ENCODE measurements at regions not wholly inside any gene's neighbourhood (a gene's known extent, or its start where the extent isn't known, plus 50 kb on each side); places are given as distances from the start of the nearest gene placed in this dataset.

GRCh38 chr13:34216256-34216655 is 398.3 kb downstream of the RFC3 start:
- no peak for DNase-seq (ENCODE audit: extremely low read depth in 1 of 2, low read depth in 1 of 2)

GRCh38 chr13:34217343-34218025 is 399.5 kb downstream of the RFC3 start:
- no peak for DNase-seq (ENCODE audit: extremely low read depth in 1 of 2, low read depth in 1 of 2)

- DNase-seq (ENCODE audit: extremely low read depth in 1 of 2, low read depth in 1 of 2): no peak
Measured at GRCh38 chr13:34223984-34224383, 406.0 kb downstream of the RFC3 start.

DNA sequence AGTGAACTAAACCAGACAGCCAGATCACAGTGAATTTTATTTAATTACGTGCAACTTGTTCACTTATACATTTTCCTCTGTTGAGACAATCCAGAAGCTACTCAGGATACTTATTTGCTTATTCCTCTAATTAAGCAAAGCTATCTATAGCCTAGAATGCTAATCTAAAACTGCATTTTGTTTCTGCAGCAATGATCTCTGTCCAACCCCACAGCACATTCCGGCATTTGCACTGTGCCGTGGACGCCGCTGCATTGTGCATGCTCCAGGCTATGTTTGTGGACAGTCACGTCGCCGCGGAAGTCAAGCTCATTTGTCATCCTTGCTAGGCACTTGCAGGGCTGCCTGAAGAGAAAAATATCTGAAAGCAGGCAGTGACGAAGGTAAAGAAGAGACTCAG is 406.9 kb downstream of the RFC3 start:
- DNase-seq (ENCODE audit: extremely low read depth in 1 of 2, low read depth in 1 of 2): no peak

- no peak for DNase-seq (ENCODE audit: extremely low read depth in 1 of 2, low read depth in 1 of 2)
Measured at GRCh38 chr13:34230271-34230670, 412.3 kb downstream of the RFC3 start.

DNA sequence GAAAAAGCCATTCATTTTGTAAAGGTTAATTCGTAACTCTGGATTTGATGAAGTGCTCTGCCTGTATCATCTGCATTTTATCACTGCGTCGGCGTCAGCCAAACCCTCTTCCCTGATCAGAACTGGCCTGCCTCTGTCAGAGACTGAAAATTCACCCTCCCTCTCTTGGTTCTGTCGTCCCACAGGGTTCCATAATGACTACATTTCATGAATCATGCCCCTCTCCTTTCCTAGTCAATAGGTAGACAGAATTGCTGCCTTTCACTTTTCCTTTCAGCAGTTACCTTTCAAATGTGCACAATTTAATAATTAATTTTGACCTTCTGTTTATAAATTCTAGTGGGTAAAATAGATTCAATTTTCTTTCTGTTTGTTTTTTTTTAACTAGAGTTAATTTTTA is 423.4 kb downstream of the RFC3 start:
- DNase-seq (ENCODE audit: extremely low read depth in 1 of 2, low read depth in 1 of 2): no peak

DNA sequence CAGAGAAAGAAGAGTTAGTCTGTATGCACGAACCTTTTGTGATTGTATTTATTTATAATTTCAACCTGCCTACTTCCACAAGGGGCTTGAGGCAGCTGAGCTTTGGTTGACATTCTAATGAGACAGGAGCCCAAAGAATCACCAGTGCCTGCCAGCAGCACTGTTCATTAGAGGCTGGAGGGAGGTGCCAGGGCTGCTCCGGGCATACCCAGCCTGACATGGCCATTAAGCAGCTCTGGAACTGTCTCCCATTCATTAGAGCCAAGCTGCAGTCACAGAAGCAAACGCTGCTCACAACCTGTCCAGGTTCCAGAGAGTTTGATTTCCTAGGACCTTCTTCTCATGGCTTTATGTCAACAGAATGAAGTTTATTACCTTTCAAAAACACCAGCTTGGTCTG is 425.5 kb downstream of the RFC3 start:
- no peak for DNase-seq (ENCODE audit: extremely low read depth in 1 of 2, low read depth in 1 of 2)

DNA sequence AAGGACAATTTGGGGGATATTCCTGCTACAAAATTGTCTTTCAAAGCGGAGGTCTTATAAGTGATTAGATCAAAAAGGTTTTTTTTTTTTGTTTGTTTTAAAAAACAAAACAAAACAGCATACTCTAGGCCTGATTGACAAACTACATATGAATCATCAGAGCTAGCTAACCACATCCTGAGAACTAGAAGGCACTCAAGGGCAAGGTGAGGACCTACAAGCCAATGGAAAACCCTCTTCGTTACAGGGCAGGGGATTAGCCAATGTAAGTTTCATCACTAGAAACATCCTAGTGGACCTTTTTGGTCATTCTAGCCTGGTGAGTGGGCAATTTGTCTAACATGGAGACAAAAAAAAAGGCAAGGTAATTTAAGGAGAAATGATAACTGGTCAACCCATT is 428.6 kb downstream of the RFC3 start:
- no peak for DNase-seq (ENCODE audit: extremely low read depth in 1 of 2, low read depth in 1 of 2)

DNA sequence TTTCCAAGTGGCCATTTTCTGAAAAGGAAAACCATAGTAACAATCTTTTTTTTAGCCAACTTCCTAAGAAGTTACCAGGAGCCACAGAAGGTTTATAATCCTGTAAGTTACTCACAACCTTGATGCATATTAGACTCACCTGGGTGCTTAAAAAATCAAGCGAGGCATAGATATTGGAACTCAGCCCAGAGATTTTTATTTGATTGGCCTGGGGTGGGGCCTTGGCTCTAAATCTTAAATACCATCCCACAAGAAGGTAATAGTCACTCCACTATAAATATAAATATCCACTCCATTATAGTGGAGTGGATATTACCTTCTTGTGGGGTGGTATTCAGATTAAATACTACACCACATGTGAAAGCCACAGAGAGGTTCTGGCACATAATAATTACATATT is 429.6 kb downstream of the RFC3 start:
- no peak for DNase-seq (ENCODE audit: extremely low read depth in 1 of 2, low read depth in 1 of 2)

DNA sequence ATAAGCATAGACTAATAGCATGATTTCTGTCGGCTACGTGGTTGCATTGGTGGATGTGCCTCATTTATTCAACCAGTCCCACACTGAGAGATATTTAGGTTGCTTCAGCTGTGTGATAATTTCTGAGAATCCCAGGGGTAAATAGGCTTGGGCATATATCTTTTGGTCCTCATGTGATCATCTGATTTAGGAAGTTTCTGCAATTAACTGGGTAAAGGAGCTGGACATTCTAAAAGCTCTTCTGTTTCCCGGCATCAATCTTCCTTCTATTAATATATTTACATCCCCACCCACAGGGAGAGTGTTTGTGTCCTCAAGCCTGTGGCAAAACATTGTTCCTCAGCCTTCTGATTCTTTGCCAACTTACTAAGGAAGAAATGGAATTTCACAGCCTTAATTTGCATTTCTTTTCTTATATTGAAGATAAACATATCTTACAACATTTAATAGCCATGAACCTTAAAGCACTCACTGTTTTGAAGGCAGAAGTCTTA is 431.6 kb downstream of the RFC3 start:
- no peak for DNase-seq (ENCODE audit: extremely low read depth in 1 of 2, low read depth in 1 of 2)

DNA sequence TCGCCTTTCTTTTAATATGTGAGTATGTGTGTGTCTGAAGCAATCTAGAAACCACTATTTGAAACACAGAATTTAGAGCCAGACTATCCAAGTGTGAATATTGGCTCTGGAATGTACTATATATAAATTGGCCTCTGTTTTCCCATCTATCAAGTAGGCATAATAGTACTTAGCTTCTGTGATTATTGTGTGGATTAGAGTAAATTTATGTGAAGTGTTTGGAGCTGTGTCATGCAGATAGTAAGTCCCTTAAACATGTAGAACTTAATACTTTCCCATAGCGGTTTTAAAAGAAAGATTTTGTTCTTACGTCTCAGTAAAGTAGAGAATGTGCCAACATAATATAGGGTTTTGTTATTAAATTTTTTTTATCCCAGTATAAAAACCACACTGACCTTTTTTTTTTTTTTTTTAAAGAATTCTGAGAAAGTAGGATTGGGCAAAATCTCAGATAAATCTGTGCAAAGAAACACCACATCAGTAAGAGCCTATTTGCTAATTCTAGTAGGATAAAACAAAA is 432.3 kb downstream of the RFC3 start:
- no peak for DNase-seq (ENCODE audit: extremely low read depth in 1 of 2, low read depth in 1 of 2)

- DNase-seq (ENCODE audit: extremely low read depth in 1 of 2, low read depth in 1 of 2): no peak
Measured at GRCh38 chr13:34254366-34254765, 436.4 kb downstream of the RFC3 start.

- no peak for DNase-seq (ENCODE audit: extremely low read depth in 1 of 2, low read depth in 1 of 2)
Measured at GRCh38 chr13:34255711-34256110, 437.8 kb downstream of the RFC3 start.

GRCh38 chr13:34256236-34256635 is 438.3 kb downstream of the RFC3 start:
- no peak for DNase-seq (ENCODE audit: extremely low read depth in 1 of 2, low read depth in 1 of 2)

DNA sequence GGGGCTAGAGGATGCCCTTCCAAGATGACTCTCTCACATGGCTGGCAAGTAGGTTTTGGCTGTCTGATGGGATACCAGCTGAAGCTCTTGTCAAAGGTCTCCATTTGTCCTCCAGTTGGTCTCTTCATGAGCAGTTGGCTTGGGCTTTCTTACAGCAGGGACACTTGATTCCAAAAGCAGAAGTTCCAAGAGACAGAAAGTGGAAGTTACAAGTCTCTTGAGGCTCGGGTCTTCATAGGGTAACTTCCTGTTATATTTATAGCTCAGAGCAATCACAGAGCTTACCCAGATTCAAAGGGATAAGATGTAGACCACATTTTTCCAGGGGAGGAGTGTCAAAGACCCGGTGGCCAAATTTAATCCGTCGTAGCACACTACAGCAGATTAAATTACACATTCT is 440.0 kb downstream of the RFC3 start:
- no peak for DNase-seq (ENCODE audit: extremely low read depth in 1 of 2, low read depth in 1 of 2)

GRCh38 chr13:34258646-34259386 is 440.9 kb downstream of the RFC3 start:
- DNase-seq (ENCODE audit: extremely low read depth in 1 of 2, low read depth in 1 of 2): no peak

GRCh38 chr13:34263681-34264080 is 445.7 kb downstream of the RFC3 start:
- DNase-seq (ENCODE audit: extremely low read depth in 1 of 2, low read depth in 1 of 2): no peak

GRCh38 chr13:34265046-34265679 is 447.2 kb downstream of the RFC3 start:
- no peak for DNase-seq (ENCODE audit: extremely low read depth in 1 of 2, low read depth in 1 of 2)

- DNase-seq (ENCODE audit: extremely low read depth in 1 of 2, low read depth in 1 of 2): no peak
Measured at GRCh38 chr13:34276764-34277163, 458.8 kb downstream of the RFC3 start.

- no peak for DNase-seq (ENCODE audit: extremely low read depth in 1 of 2, low read depth in 1 of 2)
Measured at GRCh38 chr13:34277936-34278335, 460.0 kb downstream of the RFC3 start.

DNA sequence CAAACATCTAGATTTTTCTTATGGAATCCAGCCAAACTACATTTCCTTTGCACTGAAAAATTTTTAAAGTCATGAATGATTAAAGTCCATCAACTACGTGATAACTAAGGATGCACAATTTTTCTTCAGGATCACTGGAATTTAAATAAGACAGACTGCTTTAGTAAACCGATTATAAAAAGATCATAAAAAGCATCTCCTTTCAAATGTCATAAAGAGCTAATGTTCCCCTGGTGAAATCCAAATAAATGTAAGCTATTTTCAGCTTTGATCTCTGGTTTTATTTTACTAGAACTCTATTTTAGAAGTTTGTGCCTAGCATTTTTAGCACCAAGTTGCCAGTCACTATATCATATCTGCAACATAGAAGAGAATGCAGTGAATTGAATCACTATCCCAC is 460.8 kb downstream of the RFC3 start:
- DNase-seq (ENCODE audit: extremely low read depth in 1 of 2, low read depth in 1 of 2): no peak

- no peak for DNase-seq (ENCODE audit: extremely low read depth in 1 of 2, low read depth in 1 of 2)
Measured at GRCh38 chr13:34290661-34291060, 472.7 kb downstream of the RFC3 start.

Measured in stimulated activated CD8-positive, alpha-beta memory T cell treated with anti-CD3 and anti-CD28 coated beads, Interleukin-7, amount 100 ng/mL, for 48 hours (primary cell).